ENCODE measurements at regions not wholly inside any gene's neighbourhood (a gene's known extent, or its start where the extent isn't known, plus 50 kb on each side); places are given as distances from the start of the nearest gene placed in this dataset.

- TF ChIP-seq CTCF (IDR thresholded peaks at IDR 0.05) (no peak), POLR2A (IDR thresholded peaks at IDR 0.05) (no peak)
These were observed 204.0 kb upstream of the GPR12 start for GRCh38 chr13:26964278-26965250.

Data from adrenal gland (tissue), 5 donors.